CD1c-positive myeloid dendritic cell (primary cell): ENCODE measurements at regions not wholly inside any gene's neighbourhood (a gene's known extent, or its start where the extent isn't known, plus 50 kb on each side); places are given as distances from the start of the nearest gene placed in this dataset.
"Not testable (repeated sequence)": the region's sequence is repeated elsewhere in the genome, so short reads cannot be mapped to it uniquely, and the experiment has no call there.

Source experiments
- DNase-seq: peaks from one replicate; pipeline ENCODE4 v3.0.0-alpha.2; 2016; ENCODE audit errors: extremely low spot score

GRCh38 chr17:79560527-79560926 is 50.3 kb downstream of the RBFOX3 start:
- no peak for DNase-seq

GRCh38 chr17:79559111-79559887 is 51.6 kb downstream of the RBFOX3 start:
- DNase-seq, result no peak

GRCh38 chr17:79558091-79558900 is 52.6 kb downstream of the RBFOX3 start:
- no peak for DNase-seq

- no peak for DNase-seq
Measured at GRCh38 chr17:79557276-79558090, 53.4 kb downstream of the RBFOX3 start.

- DNase-seq, result no peak
Measured at GRCh38 chr17:79556271-79556670, 54.6 kb downstream of the RBFOX3 start.

GRCh38 chr17:79555543-79555942 is 55.3 kb downstream of the RBFOX3 start:
- DNase-seq, result no peak

GRCh38 chr17:79554346-79554745 is 56.5 kb downstream of the RBFOX3 start:
- not testable (repeated sequence) for DNase-seq

- no peak for DNase-seq
Measured at GRCh38 chr17:79552824-79553223, 58.0 kb downstream of the RBFOX3 start.

GRCh38 chr17:79552405-79552804 is 58.4 kb downstream of the RBFOX3 start:
- DNase-seq, result no peak

GRCh38 chr17:79549141-79549915 is 61.5 kb downstream of the RBFOX3 start:
- DNase-seq, result no peak

GRCh38 chr17:79548116-79548515 is 62.7 kb downstream of the RBFOX3 start:
- no peak for DNase-seq

GRCh38 chr17:79547586-79547985 is 63.3 kb downstream of the RBFOX3 start:
- no peak for DNase-seq

- DNase-seq, result not testable (repeated sequence)
Measured at GRCh38 chr17:79547171-79547570, 63.7 kb downstream of the RBFOX3 start.

GRCh38 chr17:79546386-79546785 is 64.5 kb downstream of the RBFOX3 start:
- DNase-seq, result no peak

- no peak for DNase-seq
Measured at GRCh38 chr17:79545251-79546005, 65.4 kb downstream of the RBFOX3 start.

- no peak for DNase-seq
Measured at GRCh38 chr17:79544142-79544914, 66.5 kb downstream of the RBFOX3 start.

- DNase-seq, result no peak
Measured at GRCh38 chr17:79543531-79543930, 67.3 kb downstream of the RBFOX3 start.

- DNase-seq, result no peak
Measured at GRCh38 chr17:79542718-79543117, 68.1 kb downstream of the RBFOX3 start.

- no peak for DNase-seq
Measured at GRCh38 chr17:79541056-79541850, 69.6 kb downstream of the RBFOX3 start.
